ENCODE measurements at regions not wholly inside any gene's neighbourhood (a gene's known extent, or its start where the extent isn't known, plus 50 kb on each side); places are given as distances from the start of the nearest gene placed in this dataset.
"Not testable (repeated sequence)": the region's sequence is repeated elsewhere in the genome, so short reads cannot be mapped to it uniquely, and the experiment has no call there.

DNA sequence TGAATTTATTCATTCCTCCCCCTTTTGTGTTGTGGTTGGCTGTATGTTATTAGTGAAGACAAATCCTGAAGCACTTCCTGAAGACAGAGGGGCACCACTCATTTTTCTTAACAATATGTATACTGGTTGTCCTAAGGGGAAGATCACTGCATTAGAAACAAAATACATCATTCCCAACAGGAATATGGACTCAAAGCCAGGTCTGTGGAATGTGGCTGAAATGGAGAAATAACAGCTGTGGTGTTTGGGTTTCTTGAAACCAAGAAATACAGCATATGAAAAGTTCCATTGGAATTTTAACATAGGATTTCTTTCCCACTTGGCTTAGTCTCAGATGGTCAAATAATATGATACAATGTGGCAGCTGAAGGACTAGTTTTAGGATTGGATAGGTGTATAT lies 267.6 kb downstream of the KCNE4 start:
- no peak overlapping the region for H3K4me3 Mint-ChIP-seq
- no peaks in the 10 kb centered on the region for H3K9me3 Mint-ChIP-seq
- H3K27me3 Mint-ChIP-seq = no peaks in the 10 kb centered on the region
- TF ChIP-seq, protein P1, sequence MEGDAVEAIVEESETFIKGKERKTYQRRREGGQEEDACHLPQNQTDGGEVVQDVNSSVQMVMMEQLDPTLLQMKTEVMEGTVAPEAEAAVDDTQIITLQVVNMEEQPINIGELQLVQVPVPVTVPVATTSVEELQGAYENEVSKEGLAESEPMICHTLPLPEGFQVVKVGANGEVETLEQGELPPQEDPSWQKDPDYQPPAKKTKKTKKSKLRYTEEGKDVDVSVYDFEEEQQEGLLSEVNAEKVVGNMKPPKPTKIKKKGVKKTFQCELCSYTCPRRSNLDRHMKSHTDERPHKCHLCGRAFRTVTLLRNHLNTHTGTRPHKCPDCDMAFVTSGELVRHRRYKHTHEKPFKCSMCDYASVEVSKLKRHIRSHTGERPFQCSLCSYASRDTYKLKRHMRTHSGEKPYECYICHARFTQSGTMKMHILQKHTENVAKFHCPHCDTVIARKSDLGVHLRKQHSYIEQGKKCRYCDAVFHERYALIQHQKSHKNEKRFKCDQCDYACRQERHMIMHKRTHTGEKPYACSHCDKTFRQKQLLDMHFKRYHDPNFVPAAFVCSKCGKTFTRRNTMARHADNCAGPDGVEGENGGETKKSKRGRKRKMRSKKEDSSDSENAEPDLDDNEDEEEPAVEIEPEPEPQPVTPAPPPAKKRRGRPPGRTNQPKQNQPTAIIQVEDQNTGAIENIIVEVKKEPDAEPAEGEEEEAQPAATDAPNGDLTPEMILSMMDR (IDR thresholded peaks at IDR 0.05) = no peak
- DNase-seq (no peak), ATAC-seq (no peak)
- CTCF ChIA-PET = no interaction called here
- H3K4me1 Mint-ChIP-seq (ENCODE audit: low read depth) = no peaks in the 10 kb centered on the region
- H3K27ac Mint-ChIP-seq = no peak overlapping the region
- no peaks in the 10 kb centered on the region for H3K36me3 Mint-ChIP-seq (ENCODE audit: low read depth)
- intact Hi-C loops (cut with micrococcal nuclease) = no loop called here
- POLR2A ChIA-PET = no interaction called here

DNA sequence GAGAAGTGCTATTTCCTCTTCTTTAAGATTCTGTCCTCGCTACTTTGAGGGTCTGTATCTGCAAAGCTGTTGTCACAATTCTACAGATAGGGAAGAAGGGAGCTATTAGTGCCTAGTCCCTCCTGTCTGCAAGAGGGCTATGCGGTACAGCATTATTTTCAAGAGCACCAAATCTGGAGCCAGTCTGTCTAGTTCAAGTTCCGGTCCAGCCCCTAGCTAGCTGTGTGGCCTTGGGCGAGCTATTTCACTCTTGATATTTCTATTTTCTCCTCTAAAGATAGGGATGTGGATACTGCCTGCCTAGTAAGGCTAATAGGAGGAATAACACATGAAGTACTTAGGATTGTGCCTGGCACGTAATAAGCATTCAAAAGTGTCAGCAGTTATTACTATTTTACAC lies 272.4 kb downstream of the KCNE4 start:
- no peak overlapping the region for H3K4me3 Mint-ChIP-seq
- intact Hi-C loops (cut with micrococcal nuclease) = no loop called here
- H3K27ac Mint-ChIP-seq = no peak overlapping the region
- CTCF ChIA-PET = no interaction called here
- no peaks in the 10 kb centered on the region for H3K27me3 Mint-ChIP-seq
- H3K9me3 Mint-ChIP-seq = peaks cover 2% of the 10 kb centered on the region
- ATAC-seq = no peak
- H3K4me1 Mint-ChIP-seq (ENCODE audit: low read depth) = no peaks in the 10 kb centered on the region
- POLR2A ChIA-PET = no interaction called here
- H3K36me3 Mint-ChIP-seq (ENCODE audit: low read depth) = no peaks in the 10 kb centered on the region
- DNase-seq = no peak
- TF ChIP-seq, protein P1 (IDR thresholded peaks at IDR 0.05) = no peak

DNA sequence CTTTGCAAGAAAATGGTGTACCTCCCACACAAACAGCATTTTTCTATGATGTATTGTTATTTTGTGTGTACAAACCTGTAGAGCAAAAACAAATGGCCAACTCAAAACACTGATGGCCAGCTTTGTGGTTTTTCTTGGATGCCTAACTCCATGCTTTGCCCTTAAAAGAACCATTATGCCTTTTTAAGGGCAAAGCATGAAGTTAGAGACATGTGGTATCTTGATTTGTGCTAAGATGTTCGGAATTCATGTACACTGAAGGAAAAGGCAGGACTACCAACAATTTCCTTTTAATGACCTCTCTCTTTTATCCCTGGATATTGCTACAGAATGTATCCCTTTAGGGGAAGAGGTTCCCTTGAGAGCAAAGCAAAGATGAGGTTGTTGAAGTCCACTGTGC lies 273.6 kb downstream of the SCG2 start:
- DNase-seq = no peak
- ChIA-PET CTCF (no interaction called here), POLR2A (no interaction called here)
- Mint-ChIP-seq H3K36me3 (ENCODE audit: low read depth) (no peaks in the 10 kb centered on the region), H3K27me3 (peaks cover 1% of the 10 kb centered on the region), H3K27ac (no peak overlapping the region), H3K4me3 (no peak overlapping the region), H3K9me3 (peaks cover 8% of the 10 kb centered on the region), H3K4me1 (ENCODE audit: low read depth) (no peaks in the 10 kb centered on the region)
- ATAC-seq = no peak
- TF ChIP-seq, protein P1 (IDR thresholded peaks at IDR 0.05) = no peak
- intact Hi-C loops (cut with micrococcal nuclease) = no loop called here

DNA sequence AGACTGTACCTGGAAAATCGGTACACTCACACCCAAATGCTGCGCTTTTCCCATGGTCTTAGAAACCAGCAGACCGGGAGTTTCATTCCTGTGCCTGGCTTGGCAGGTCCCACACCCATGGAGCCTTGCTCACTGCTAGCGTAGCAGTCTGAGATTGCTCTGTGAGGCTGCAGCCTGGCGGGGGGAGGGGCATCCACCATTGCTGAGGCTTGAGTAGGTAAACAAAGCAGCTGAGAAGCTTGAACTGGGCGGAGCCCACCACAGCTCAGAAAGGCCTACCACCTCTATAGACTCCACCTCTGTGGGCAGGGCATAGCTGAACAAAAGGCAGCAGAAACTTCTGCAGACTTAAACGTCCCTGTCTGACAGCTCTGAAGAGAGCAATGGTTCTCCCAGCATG lies 271.4 kb downstream of the SCG2 start:
- ATAC-seq; intact Hi-C loops (cut with micrococcal nuclease); H3K27ac Mint-ChIP-seq; H3K4me3 Mint-ChIP-seq; H3K36me3 Mint-ChIP-seq (ENCODE audit: low read depth); H3K27me3 Mint-ChIP-seq; CTCF ChIA-PET; DNase-seq; POLR2A ChIA-PET; H3K4me1 Mint-ChIP-seq (ENCODE audit: low read depth): not testable (repeated sequence)
- H3K9me3 Mint-ChIP-seq = peaks cover 10% of the 10 kb centered on the region

DNA sequence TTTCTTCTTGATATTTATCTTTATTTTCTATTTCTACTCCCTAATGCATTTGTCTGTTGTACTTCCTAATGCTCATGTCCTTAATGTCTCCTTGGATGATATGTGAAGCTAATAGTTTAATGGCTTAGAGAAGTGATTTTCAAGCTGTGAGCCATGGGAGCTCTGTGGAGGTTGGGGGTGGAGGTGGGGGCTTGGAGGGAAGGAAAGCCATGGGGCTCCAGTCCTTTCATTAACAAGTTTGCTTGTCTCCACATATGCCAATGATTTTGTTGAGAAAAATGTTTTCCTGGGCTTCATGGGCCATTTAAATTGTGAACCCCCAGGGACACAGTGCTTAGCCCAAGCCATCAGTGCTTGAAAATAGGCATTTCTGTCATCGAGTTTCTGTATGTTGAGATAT lies 264.1 kb downstream of the SCG2 start:
- peaks cover 6% of the 10 kb centered on the region for H3K9me3 Mint-ChIP-seq
- DNase-seq (no peak), ATAC-seq (no peak)
- CTCF ChIA-PET = no interaction called here
- no peaks in the 10 kb centered on the region for H3K27me3 Mint-ChIP-seq
- POLR2A ChIA-PET = no interaction called here
- intact Hi-C loops (cut with micrococcal nuclease) = no loop called here
- H3K4me1 Mint-ChIP-seq (ENCODE audit: low read depth) = no peaks in the 10 kb centered on the region
- TF ChIP-seq, protein P1 (IDR thresholded peaks at IDR 0.05) = no peak
- H3K27ac Mint-ChIP-seq = no peak overlapping the region
- no peak overlapping the region for H3K4me3 Mint-ChIP-seq
- H3K36me3 Mint-ChIP-seq (ENCODE audit: low read depth) = no peaks in the 10 kb centered on the region

DNA sequence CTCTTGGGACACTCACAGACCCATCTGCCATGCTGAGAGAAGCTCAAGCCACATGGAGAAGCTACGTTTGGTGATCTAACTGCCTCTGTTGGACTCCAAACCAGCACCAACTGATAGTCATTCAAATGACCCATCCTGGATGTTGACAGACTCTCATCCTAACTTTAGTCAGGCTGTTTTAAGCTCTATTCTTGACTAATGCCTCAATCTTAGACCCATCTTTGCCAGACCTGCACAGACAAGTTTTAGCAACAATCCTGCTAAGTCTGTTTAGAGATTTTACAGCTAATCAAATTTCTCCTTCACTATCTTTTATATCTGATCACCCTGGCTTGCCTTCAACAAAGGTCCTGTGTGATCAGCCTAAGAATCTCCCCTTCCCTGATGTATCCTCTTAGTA lies 245.1 kb downstream of the SCG2 start:
- no peaks in the 10 kb centered on the region for H3K36me3 Mint-ChIP-seq (ENCODE audit: low read depth)
- no peaks in the 10 kb centered on the region for H3K27me3 Mint-ChIP-seq
- peaks cover 4% of the 10 kb centered on the region for H3K9me3 Mint-ChIP-seq
- ChIA-PET POLR2A (no interaction called here), CTCF (no interaction called here)
- DNase-seq (no peak), ATAC-seq (no peak)
- intact Hi-C loops (cut with micrococcal nuclease) = no loop called here
- no peak overlapping the region for H3K27ac Mint-ChIP-seq
- TF ChIP-seq, protein P1 (IDR thresholded peaks at IDR 0.05) = no peak
- no peaks in the 10 kb centered on the region for H3K4me1 Mint-ChIP-seq (ENCODE audit: low read depth)
- no peak overlapping the region for H3K4me3 Mint-ChIP-seq

All from activated CD8-positive, alpha-beta T cell treated with anti-CD3 and anti-CD28 coated beads for 36 hours (primary cell).